Stimulated activated CD4-positive, alpha-beta T cell treated with anti-CD3 and anti-CD28 coated beads, Interleukin-12 subunit alpha, Interleukin-12 subunit beta, amount 100 ng/mL, for 24 hours (primary cell): ENCODE measurements at regions not wholly inside any gene's neighbourhood (a gene's known extent, or its start where the extent isn't known, plus 50 kb on each side); places are given as distances from the start of the nearest gene placed in this dataset.
"Not testable (repeated sequence)": the region's sequence is repeated elsewhere in the genome, so short reads cannot be mapped to it uniquely, and the experiment has no call there.

ENCODE experiments used
- DNase-seq, 2 experiments: peaks; one replicate each; pipeline ENCODE4 v3.0.0-alpha.2; 2020; ENCODE audit warnings: low read depth in 2 of 2

DNA sequence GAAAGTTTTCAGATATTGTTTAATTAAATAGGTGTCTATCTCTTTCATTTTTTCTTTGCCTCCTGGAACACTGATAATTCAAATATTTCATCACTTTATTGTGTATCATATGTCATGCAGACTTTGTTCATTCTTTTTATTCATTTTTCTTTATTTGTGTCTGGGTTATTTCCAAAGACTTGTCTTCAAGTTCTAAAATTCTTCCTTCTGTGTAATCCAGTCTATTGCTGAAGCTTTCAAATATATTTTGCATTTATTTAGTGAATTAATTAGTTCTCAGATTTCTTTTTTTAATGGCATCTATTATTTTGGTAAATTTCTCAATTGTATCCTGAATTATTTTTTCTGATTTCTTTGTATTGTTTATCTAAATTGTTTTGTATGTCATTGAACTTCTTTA is 70.1 kb downstream of the ZNF330 start:
- DNase-seq, result no peak

DNA sequence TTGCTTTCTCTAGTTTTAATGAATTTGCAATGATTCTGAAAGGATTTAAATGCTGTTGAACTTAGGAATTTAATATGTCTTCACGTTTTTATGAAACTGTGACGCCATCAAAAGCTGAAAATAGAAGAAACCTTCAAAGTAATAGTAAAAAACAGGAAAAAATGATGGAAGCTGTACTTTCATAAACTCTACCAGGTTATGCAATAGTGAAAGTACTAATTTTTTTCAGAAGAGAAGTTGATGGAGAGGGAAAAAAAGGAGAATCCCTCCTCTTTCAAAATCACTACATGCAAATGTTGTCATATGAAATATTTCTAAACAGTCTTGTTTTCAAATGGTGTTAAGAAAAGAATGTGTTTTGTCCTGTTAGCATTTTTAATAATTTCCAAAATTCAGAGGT is 73.6 kb downstream of the ZNF330 start:
- DNase-seq, result no peak

- DNase-seq, result no peak
These were observed 80.5 kb downstream of the ZNF330 start for GRCh38 chr4:141301216-141301615.

DNA sequence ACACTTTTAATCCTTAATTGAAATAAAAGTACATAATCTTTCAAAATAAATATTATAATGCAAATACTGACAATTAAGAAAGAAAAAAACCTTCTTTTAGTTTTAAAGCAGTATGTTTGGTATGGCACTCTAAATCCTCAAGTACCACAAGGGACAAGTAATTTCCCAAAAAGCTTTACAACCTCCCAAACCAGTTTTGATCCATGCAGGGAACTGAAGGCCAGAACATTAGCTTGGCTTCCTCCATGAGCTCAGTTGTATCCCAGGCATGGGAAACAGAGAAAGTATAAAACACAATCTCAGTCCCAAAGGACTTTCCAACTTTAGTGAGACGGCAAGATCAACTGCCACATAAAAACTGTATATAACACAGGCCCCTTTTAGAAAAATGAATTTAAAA is 82.2 kb downstream of the ZNF330 start:
- DNase-seq, result no peak

- no peak for DNase-seq
These were observed 83.7 kb downstream of the ZNF330 start for GRCh38 chr4:141304346-141304745.

- DNase-seq, result no peak
These were observed 85.6 kb downstream of the ZNF330 start for GRCh38 chr4:141306331-141306730.

DNA sequence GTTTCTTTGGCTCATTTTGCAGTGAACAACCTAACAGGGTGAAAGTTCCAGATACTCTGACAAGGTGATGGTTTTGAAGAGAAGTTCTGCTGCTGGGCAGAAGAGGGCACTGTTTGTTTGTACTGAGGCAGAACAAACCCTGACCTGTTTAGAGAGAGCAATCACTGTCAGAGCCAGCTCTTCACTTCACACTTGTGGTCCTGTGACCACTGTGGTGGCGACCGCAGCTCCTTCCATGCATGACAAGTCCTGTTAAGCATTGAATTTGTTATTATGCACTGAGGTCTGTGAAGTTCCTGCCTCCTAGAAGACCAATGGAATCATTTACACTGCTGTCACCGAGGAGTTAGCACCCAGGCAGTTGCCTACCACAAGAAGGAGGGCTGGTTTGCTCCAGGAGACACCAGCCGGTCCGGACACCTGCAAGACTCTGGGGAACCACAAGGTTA is 86.6 kb downstream of the ZNF330 start:
- peak; percentile 6 to 42 for DNase-seq

DNA sequence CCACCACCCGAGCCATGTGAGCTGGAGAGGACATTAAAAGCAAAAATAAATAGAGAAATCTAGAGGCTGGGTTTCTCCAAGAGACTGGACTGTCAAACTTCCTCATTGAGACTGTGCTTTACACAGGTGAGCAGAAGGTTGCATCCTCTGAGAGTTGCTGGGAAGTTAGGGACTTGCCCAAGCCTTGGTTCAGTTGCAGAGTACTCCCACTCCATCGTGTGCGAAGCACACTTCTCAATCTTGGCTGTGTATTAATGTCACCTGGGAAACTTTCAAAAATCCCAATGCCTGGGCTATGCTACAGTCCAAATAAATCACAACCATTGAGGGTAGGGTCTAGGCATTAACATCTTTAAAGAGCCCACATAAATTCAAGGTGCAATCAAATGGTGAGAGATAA is 89.2 kb downstream of the ZNF330 start:
- DNase-seq, result no peak

DNA sequence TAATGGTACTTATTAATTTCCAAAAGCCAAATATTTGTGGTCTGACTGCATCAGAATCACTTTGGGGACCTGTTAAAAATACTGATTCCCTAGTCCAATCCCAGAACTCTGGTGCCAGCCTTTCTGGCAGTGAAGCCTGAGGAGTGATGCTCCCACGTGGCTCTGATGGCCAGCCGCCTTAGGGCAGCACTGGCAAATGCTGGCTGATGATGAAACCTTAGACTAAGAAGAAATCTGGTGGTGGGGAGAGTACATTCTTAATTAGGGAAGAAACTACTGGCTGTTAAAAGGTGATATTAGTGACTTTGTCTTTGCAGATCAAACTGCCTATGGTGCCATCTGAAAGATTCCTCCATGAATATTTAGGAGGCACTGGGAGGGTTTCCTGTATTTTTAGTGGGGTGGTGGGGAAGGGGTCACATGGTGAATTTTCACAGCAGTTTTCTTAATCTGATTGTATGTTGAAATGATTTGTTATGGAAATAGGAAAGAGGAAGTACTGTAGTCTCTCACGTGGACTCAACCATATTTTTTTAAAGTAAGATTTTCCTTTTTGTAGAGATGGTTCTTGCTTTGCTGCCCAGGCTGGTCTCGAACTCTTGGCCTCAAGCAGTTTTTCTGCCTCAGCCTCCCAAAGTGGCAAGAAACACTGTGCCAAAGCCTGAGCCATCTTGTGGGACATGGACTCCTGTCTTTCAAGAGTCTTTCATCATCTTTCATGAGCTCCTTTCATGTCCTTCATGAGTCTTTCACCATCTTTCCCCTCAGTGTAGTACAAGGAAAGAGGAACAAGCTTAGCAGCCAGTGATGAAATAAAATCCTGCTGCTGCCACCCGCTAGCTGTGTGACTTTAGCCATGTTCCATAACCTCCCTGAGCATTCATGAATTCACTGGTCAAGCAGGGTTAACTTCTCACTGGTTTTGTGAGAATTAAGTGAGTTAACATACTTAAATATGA is 90.8 kb downstream of the ZNF330 start:
- no peak for DNase-seq

GRCh38 chr4:141314627-141315026 is 93.9 kb downstream of the ZNF330 start:
- no peak for DNase-seq

DNA sequence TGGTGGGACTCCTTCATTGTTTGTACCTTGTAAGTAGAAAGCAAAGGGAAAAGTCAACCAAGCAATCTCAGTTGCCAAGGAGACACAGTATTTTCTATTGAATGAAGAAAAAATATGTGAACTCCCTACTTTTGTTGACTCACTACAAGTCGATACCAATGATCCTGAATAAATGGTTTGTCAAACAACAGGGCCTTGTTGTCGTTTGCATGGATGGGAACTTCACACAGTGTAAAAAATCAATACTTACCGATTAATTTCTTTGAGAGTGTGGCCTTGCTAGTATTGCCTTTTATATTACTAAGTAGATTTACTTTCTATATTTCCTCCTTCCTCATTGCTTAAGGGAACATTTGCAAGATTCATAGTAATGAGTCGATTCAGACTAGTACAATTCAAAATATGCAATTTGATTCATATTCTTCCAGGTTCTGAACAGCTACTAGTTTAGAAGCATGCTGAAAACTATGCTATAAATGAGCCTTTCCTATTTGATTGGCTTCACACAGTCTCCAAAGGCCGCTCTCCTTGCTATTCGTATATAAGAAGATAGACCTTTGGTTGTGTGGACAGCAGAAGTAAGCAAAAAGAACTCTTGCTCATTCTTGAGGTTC is 108.0 kb downstream of the ZNF330 start:
- no peak for DNase-seq

- DNase-seq, result no peak
These were observed 108.5 kb downstream of the ZNF330 start for GRCh38 chr4:141329174-141329569.

DNA sequence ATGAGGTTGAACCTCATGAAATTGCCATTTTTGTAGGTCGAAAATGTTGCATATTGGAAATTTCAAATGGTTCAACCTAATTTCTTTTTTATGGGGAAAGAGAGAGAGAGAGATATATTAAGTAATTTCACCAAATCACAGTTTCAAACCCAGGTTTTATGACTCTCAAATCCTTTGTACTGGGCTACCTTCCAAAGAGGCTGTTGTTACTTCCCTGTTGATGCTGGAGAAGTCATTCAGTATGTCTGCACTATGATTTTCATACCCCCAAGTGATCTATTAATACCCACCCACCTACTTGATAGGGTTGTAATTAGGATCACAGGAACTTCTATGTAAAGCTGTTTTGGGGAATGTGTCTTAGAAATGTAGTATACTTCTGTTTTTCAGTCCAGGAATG is 109.9 kb downstream of the ZNF330 start:
- no peak for DNase-seq

GRCh38 chr4:141331534-141332358 is 111.1 kb downstream of the ZNF330 start:
- DNase-seq, result no peak

DNA sequence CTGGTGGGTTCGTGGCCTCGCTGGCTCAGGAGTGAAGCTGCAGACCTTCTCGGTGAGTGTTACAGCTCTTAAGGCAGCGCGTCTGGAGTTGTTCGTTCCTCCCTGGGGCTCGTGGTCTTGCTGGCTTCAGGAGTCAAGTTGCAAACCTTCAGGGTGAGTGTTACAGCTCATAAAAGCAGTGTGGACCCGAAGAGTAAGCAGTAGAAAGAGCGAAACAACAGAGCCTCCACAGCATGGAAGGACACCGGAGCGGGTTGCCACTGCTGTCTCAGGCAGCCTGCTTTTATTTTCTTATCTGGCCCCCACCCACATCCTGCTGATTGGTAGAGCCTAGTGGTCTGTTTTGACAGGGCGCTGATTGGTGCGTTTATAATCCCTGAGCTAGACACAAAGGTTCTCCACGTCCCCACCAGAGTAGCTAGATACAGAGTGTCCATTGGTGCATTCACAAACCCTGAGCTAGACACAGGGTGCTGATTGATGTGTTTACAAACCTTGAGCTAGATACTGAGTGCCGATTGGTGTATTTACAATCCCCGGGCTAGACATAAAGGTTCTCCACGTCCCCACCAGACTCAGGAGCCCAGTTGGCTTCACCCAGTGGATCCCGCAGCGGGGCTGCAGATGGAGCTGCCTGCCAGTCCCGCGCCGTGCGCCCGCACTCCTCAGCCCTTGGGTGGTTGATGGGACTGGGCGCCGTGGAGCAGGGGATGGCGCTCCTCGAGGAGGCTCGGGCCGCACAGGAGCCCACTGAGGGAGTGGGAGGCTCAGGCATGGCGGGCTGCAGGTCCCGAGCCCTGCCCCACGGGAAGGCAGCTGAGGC is 111.9 kb downstream of the ZNF330 start:
- not testable (repeated sequence) for DNase-seq

- DNase-seq, result not testable (repeated sequence)
These were observed 112.9 kb downstream of the ZNF330 start for GRCh38 chr4:141333456-141334230.

DNA sequence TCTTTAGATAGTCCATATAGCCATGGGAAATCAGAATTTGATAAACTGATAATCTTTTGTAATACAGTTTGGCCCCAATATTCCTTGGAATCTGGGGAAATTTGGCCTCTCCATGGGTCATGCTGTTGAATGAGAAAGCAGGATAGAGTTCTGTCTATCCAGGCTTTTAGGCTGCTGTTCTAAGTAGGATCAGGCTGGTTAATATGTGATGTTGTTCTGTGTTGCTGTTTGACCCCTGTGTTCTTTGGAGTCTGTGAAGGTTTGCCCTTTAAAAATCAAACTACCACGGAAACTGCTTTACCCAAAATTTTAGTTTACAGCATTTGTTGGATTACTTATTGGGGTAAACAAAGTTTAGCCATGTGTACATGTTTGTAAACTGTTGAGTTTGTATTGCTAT is 114.5 kb downstream of the ZNF330 start:
- DNase-seq, result no peak

- no peak for DNase-seq
These were observed 117.5 kb downstream of the ZNF330 start for GRCh38 chr4:141338238-141338637.

GRCh38 chr4:141339391-141339790 is 118.7 kb downstream of the ZNF330 start:
- no peak for DNase-seq

GRCh38 chr4:141339966-141340365 is 119.3 kb downstream of the ZNF330 start:
- no peak for DNase-seq

- no peak for DNase-seq
These were observed 119.8 kb downstream of the ZNF330 start for GRCh38 chr4:141340458-141340857.
